Testis (tissue), 2 donors: ENCODE measurements at regions not wholly inside any gene's neighbourhood (a gene's known extent, or its start where the extent isn't known, plus 50 kb on each side); places are given as distances from the start of the nearest gene placed in this dataset.

ENCODE experiments used
- CTCF ChIP-seq, 3 experiments: fragments of 450-650 bp in 2 of 3; fragments of 200-600 bp in 1 of 3; sonication (generic) in 1 of 3; IDR thresholded peaks; one replicate each; pipeline ENCODE4 v1.5.1; 2016 to 2019; ENCODE audit warnings: antibody characterized with exemption in 3 of 3, mild to moderate bottlenecking in 2 of 3, moderate library complexity in 1 of 3
- POLR2A ChIP-seq: fragments of 450-650 bp; IDR thresholded peaks from one replicate; pipeline ENCODE4 v1.6.1; 2017; ENCODE audit warnings: antibody characterized with exemption, mild to moderate bottlenecking, moderate library complexity

GRCh38 chr2:198309673-198310280 is 505.4 kb downstream of the PLCL1 start:
- TF ChIP-seq CTCF (IDR thresholded peaks at IDR 0.05) (peak; percentile 40 to 94 (median 75)), POLR2A (no peak)
